ENCODE measurements at regions not wholly inside any gene's neighbourhood (a gene's known extent, or its start where the extent isn't known, plus 50 kb on each side); places are given as distances from the start of the nearest gene placed in this dataset.

DNA sequence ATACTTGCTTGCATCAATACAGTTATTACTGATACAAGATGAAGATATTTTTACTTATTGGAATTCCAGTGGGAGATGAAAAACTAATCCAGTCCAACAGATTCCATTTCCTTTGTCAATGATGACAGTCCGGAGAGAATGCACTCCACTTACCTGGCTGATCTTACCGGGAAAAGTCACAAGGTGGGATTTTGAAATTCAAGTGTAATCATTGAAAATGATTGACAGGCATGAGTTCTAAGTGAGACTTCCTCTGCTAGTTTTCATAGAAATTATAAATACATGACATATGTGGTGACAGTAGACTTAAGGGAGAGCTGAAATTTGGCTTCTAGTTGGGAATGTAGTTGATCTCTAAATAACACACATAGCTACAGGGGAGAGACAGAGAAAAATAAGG, 859.9 kb downstream of the FAT4 start:
- no peak for TF ChIP-seq POLR2A (IDR thresholded peaks at IDR 0.05)
- TF ChIP-seq, protein P1, sequence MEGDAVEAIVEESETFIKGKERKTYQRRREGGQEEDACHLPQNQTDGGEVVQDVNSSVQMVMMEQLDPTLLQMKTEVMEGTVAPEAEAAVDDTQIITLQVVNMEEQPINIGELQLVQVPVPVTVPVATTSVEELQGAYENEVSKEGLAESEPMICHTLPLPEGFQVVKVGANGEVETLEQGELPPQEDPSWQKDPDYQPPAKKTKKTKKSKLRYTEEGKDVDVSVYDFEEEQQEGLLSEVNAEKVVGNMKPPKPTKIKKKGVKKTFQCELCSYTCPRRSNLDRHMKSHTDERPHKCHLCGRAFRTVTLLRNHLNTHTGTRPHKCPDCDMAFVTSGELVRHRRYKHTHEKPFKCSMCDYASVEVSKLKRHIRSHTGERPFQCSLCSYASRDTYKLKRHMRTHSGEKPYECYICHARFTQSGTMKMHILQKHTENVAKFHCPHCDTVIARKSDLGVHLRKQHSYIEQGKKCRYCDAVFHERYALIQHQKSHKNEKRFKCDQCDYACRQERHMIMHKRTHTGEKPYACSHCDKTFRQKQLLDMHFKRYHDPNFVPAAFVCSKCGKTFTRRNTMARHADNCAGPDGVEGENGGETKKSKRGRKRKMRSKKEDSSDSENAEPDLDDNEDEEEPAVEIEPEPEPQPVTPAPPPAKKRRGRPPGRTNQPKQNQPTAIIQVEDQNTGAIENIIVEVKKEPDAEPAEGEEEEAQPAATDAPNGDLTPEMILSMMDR (IDR thresholded peaks at IDR 0.05), result no peak

All from Peyer's patch (tissue), 4 donors.